ENCODE measurements at regions not wholly inside any gene's neighbourhood (a gene's known extent, or its start where the extent isn't known, plus 50 kb on each side); places are given as distances from the start of the nearest gene placed in this dataset.

DNA sequence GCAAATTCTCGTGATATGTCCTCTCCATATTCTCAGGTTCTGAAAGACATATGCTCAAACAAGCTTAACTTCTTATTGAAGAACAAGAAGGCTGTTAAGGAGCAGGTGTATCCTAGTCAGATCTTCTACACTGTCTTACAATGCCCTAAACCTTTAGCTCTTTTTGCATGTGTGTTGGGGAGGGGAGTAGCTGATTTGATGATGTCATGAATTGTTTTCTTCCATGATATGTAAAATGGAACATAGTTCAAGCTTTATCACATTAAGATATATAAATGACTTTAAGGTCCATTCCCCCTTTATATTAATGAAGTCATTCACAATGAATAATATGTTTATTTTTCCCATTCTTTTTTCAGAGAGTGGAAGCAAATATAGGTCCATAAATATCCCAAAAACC is 332.5 kb upstream of the FAM241A start:
- no peaks in the 10 kb centered on the region for H3K4me1 Mint-ChIP-seq
- H3K4me3 Mint-ChIP-seq = no peak overlapping the region
- ATAC-seq (ENCODE audit: low read depth in 2 of 2) (no peak), DNase-seq (no peak)
- no peaks in the 10 kb centered on the region for H3K36me3 Mint-ChIP-seq
- H3K27ac Mint-ChIP-seq = no peak overlapping the region
- peaks cover 0 to 10% (median 7%) of the 10 kb centered on the region in 3 donors for H3K27me3 Mint-ChIP-seq
- peaks cover 0 to 11% (median 4%) of the 10 kb centered on the region in 7 donors for H3K9me3 Mint-ChIP-seq

DNA sequence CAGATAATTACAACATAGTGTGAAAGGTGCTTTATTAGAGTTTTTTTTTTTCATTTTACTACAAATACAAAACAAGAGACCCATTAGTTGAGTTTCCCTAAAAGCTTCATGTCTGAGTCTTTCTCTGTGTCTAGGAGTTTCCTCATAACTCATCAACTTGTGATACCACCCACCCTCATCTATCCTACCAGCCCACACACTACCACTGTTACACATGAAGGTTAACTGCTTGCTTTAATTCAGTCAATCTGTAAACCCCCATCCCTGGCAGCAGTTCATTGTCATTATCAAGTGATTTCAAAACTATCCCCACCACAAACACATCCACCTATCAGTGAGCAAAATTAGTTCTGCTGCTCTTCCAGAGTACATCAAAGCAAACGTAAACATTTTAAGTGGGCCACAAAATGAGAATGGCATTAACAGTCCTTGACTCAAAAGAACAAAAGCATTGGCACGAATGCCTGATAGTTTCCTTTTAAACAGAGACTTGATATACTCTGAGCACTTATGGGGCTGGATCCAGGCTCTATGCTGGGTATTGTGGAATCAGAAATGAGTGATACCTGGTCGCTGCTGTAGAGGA is 331.6 kb upstream of the FAM241A start:
- Mint-ChIP-seq H3K27ac (peak overlapping the region in 1 of 6 donors; percentile 5), H3K36me3 (no peaks in the 10 kb centered on the region), H3K27me3 (peaks cover 0 to 3% (median 3%) of the 10 kb centered on the region in 3 donors), H3K4me3 (no peak overlapping the region), H3K4me1 (no peaks in the 10 kb centered on the region), H3K9me3 (peaks cover 0 to 11% (median 6%) of the 10 kb centered on the region in 7 donors)
- ATAC-seq (ENCODE audit: low read depth in 2 of 2) (no peak), DNase-seq (no peak)

DNA sequence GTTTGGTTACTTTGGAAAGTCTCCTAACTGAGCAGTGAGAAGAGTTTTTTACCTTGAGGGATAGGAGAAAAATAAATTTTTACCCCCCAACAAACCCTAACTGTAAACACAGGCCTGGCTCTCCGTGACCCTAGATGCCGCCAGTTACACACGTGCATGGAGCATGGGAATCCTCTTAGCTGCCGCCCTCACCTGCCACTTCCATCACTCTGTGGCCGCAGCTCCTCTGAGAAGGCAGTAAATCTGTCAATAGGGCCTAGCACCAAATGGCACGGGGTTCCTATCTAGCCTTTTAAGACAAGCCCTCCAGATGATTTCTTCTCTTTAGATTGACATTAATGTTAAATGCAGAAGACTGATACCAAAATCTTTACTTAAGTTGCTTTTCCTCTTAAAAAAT is 330.3 kb upstream of the FAM241A start:
- DNase-seq (no peak), ATAC-seq (ENCODE audit: low read depth in 2 of 2) (no peak)
- no peak overlapping the region for H3K4me3 Mint-ChIP-seq
- H3K36me3 Mint-ChIP-seq = no peaks in the 10 kb centered on the region
- H3K4me1 Mint-ChIP-seq = no peaks in the 10 kb centered on the region
- H3K9me3 Mint-ChIP-seq = peaks cover 3 to 18% (median 6%) of the 10 kb centered on the region in 7 donors
- no peaks in the 10 kb centered on the region for H3K27me3 Mint-ChIP-seq
- no peak overlapping the region for H3K27ac Mint-ChIP-seq

DNA sequence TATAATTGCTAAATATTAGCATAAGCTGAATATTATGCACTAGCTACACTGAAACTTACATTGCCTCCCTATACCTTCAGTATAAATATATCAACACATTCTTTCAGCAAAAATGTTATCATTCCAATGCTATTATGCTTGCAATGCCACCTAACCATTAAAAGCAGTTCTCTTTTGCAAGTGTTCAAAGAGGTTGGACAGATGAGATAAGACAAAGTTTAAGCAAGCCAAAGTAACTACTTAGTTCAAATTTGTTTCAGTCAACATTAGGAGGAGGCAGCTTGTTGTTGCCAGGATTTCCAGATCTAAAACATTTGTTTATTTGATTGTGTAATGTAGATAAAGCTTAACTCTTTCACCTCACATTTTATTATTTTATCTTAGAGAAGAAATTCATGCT is 323.9 kb upstream of the FAM241A start:
- H3K4me1 Mint-ChIP-seq = no peaks in the 10 kb centered on the region
- no peak overlapping the region for H3K27ac Mint-ChIP-seq
- H3K9me3 Mint-ChIP-seq = peaks cover 3 to 25% (median 5%) of the 10 kb centered on the region in 7 donors
- DNase-seq = no peak
- no peak for ATAC-seq (ENCODE audit: low read depth in 2 of 2)
- no peaks in the 10 kb centered on the region for H3K36me3 Mint-ChIP-seq
- H3K4me3 Mint-ChIP-seq = no peak overlapping the region
- no peaks in the 10 kb centered on the region for H3K27me3 Mint-ChIP-seq

DNA sequence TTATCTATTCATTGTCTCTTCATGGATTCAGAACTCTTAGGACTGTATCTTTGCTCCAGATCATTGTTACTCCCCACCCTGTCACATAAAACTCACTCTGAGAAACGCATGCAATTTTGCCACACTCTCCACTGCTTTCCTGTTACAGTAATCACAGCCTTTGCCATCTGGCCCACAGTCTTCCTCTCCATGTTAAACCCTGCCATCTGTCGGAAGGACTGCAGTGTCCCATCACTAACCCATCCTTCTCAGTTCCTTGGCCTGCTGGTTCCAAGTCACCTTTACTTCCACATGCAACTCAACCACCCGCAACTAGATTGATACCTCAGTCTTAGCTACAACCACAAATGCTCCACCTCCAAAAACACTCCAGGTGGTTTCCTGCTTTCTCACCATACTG is 308.7 kb upstream of the FAM241A start:
- peaks cover 0 to 8% (median 4%) of the 10 kb centered on the region in 3 donors for H3K27me3 Mint-ChIP-seq
- no peak overlapping the region for H3K27ac Mint-ChIP-seq
- ATAC-seq (ENCODE audit: low read depth in 2 of 2) = no peak
- no peaks in the 10 kb centered on the region for H3K36me3 Mint-ChIP-seq
- H3K9me3 Mint-ChIP-seq = peaks cover 0 to 4% (median 0%) of the 10 kb centered on the region in 7 donors
- H3K4me3 Mint-ChIP-seq = no peak overlapping the region
- H3K4me1 Mint-ChIP-seq = no peaks in the 10 kb centered on the region
- DNase-seq = no peak

DNA sequence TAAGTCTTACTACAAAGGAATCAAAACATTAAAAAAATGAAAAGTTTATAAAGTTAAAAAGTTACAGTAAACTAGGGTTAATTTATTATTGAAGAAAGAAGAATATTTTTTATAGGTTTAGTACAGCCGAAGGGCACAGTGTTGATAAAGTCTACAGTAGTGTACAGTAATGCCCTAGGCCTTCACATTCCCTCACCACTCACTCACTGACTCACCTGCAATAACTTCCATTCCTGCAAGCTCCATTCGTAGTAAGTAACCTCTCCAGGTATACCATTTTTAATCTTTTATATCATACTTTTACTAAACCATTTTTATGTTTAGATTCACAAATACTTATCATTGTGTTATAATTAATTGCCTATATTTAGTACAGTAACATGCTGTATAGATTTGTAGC is 307.5 kb upstream of the FAM241A start:
- peaks cover 0 to 8% (median 1%) of the 10 kb centered on the region in 3 donors for H3K27me3 Mint-ChIP-seq
- H3K9me3 Mint-ChIP-seq = peaks cover 0 to 4% (median 0%) of the 10 kb centered on the region in 7 donors
- ATAC-seq (ENCODE audit: low read depth in 2 of 2) (no peak), DNase-seq (no peak)
- no peak overlapping the region for H3K27ac Mint-ChIP-seq
- no peaks in the 10 kb centered on the region for H3K36me3 Mint-ChIP-seq
- no peaks in the 10 kb centered on the region for H3K4me1 Mint-ChIP-seq
- H3K4me3 Mint-ChIP-seq = no peak overlapping the region

DNA sequence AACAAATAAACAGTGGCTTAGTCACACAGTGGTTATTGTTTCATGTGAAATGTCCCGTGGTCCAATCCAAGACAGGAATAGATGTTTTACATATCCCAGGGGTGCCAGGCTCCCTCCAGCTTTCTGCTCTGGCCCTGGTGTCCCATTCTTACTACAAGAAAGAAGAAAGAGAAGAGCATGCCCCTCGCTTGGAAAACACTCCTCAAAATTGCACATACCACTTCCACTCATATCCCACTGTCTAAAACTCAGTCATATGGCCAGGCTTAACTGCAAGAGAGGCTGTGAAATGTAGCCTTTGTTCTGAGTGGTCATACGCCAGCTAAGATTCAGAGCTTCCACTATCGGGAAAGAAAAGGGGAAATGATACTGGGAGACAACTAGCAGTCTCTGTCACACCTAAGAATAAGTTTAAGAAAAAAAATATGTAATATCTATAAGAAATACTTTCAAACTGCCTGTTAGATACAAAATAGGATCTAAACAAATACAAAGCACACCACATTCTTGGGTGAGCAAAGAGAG is 306.8 kb upstream of the FAM241A start:
- no peaks in the 10 kb centered on the region for H3K36me3 Mint-ChIP-seq

DNA sequence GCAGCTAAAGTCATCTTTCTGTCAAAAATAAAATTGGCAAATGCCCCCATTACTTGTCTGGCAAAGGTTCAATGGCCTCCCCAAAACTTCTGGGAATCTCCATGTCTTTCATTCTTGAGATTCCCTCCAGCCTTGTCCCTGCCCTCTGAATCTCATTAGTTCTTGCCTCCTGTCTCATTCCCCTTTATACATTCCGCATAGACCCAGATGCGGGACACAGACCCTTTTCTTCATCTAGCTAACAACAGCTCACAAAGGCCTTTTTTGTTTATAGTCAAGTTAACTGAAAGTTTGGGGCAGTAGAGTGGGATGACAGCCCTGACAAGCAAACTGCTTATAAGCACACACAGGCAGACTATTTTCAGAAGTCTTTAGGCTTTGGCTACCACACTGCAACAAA is 306.1 kb upstream of the FAM241A start:
- DNase-seq (no peak), ATAC-seq (ENCODE audit: low read depth in 2 of 2) (no peak)
- Mint-ChIP-seq H3K9me3 (peaks cover 0 to 5% (median 0%) of the 10 kb centered on the region in 7 donors), H3K27ac (no peak overlapping the region), H3K4me3 (no peak overlapping the region), H3K27me3 (peaks cover 0 to 8% (median 0%) of the 10 kb centered on the region in 3 donors), H3K4me1 (no peaks in the 10 kb centered on the region), H3K36me3 (no peaks in the 10 kb centered on the region)

More for the DNA sequence above, 306.8 kb upstream of the FAM241A start:
- no peak overlapping the region for H3K4me3 Mint-ChIP-seq
- ATAC-seq (ENCODE audit: low read depth in 2 of 2) (no peak), DNase-seq (no peak)
- no peak overlapping the region for H3K27ac Mint-ChIP-seq
- no peaks in the 10 kb centered on the region for H3K4me1 Mint-ChIP-seq
- peaks cover 0 to 8% (median 0%) of the 10 kb centered on the region in 3 donors for H3K27me3 Mint-ChIP-seq
- peaks cover 0 to 7% (median 0%) of the 10 kb centered on the region in 7 donors for H3K9me3 Mint-ChIP-seq

DNA sequence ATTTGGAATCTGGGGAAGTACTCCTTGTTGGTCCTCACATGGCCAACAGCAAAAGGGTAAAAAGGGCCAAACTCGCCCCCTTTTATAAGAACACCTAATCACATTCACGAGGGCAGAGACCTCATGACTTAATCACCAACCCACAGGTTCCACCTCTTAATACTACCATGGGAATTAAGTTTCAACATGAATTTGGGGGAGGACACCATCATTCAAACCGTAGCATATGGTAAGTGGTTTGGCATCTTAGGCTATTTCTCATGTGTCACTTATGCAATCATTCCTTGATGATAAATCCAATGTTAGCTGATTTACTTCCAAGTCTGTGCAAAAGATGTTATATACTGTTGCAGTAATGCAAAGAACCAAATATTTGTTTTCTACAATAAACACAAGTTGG is 302.9 kb upstream of the FAM241A start:
- Mint-ChIP-seq H3K4me3 (no peak overlapping the region), H3K9me3 (peaks cover 0 to 7% (median 3%) of the 10 kb centered on the region in 7 donors), H3K27me3 (peaks cover 0 to 8% (median 0%) of the 10 kb centered on the region in 3 donors), H3K36me3 (no peaks in the 10 kb centered on the region), H3K27ac (no peak overlapping the region), H3K4me1 (no peaks in the 10 kb centered on the region)
- ATAC-seq (ENCODE audit: low read depth in 2 of 2) = no peak
- no peak for DNase-seq

DNA sequence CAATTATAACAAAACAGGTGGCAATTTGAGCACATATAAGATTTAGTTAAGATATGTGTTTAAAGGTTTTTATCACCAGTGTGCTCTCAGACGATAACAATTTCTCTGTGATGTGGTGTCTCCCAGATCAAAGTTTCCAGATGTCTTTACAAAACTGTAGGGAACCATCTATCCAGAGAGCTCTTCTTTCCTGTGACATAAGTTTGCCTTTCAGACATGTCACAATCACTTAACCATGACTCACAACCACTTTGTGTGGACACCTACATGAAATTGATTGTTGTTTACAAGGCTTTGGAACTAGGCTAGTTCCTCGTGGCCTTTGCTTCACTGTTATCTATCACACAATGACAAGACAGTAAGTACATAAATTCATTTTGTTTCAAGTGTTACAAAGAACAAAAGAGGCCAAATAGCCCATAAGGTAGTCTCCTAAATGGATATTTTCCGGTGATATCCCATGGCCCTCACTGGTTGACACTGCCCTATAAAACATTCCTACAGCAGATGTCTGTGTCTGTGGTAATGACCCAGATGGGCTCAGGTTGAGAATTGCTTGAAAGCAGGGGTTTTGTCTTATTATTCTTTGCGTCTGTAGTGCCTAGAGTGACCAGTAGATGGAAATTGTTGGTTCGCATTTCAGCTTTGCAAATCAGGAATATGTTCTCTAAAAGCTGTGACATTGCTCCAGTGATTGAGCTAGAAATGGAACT is 297.8 kb upstream of the FAM241A start:
- no peak for ATAC-seq (ENCODE audit: low read depth in 2 of 2)
- peaks cover 0 to 6% (median 0%) of the 10 kb centered on the region in 3 donors for H3K27me3 Mint-ChIP-seq
- H3K9me3 Mint-ChIP-seq = peaks cover 0 to 5% (median 3%) of the 10 kb centered on the region in 7 donors
- no peak overlapping the region for H3K4me3 Mint-ChIP-seq
- H3K4me1 Mint-ChIP-seq = no peaks in the 10 kb centered on the region
- H3K27ac Mint-ChIP-seq = no peak overlapping the region
- no peaks in the 10 kb centered on the region for H3K36me3 Mint-ChIP-seq
- no peak for DNase-seq

DNA sequence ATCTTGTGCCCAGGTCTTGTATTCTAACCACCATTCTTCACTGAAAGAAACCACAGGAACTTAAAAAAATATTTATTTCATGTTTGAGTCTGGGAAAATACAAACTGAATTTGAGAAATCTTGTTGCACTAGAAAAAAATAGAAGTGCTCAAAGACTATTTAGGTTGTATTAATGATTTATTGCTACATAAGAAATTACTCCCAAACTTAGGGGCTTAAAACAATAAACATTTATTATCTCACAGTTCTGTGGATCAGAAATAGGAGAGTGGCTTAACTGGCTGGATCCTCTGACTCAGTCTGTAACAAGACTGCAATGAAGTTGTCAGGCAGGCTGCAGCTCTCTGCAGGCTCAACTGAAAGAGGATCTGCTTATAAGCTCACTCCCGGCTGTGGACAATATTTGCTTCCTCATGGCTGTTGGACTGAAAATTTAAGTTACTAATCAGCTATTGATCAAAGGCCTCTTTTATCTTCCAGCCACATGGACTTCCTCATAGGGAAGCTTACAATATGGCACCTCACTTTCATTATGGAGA is 295.4 kb upstream of the FAM241A start:
- Mint-ChIP-seq H3K27ac (no peak overlapping the region), H3K36me3 (no peaks in the 10 kb centered on the region), H3K27me3 (peaks cover 0 to 6% (median 0%) of the 10 kb centered on the region in 3 donors), H3K4me3 (no peak overlapping the region), H3K9me3 (peaks cover 0 to 5% (median 3%) of the 10 kb centered on the region in 7 donors), H3K4me1 (no peaks in the 10 kb centered on the region)
- ATAC-seq (ENCODE audit: low read depth in 2 of 2) (no peak), DNase-seq (no peak)

DNA sequence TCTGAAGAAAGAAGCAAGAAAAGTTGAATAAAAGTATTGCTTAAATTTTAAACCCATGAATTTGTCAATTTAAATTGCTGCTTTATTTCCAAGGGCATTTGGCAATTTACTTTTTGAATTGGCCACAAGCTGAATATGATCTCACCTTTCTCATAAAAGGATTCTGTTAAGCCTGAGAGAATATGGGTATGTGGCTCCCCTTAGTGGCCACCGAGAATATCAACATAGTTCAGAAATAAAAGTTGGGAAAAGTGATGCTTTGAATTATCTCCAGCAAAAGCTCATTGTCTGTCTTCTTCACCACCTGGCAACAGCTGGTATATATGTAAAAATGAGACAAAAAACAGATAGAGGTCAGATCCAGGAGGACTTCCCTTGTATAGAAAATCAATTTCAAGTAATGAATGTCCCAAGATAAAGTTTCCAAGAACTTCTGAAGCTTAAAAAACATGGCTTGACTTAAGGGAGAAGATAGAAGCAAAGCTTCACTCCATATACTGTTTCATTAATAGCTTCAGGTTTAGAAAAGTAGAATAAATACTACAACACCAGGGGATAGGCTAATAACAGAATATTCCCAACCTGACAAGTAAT is 290.7 kb upstream of the FAM241A start:
- ATAC-seq (ENCODE audit: low read depth in 2 of 2) (no peak), DNase-seq (no peak)
- H3K9me3 Mint-ChIP-seq = peaks cover 0 to 3% (median 0%) of the 10 kb centered on the region in 7 donors
- no peak overlapping the region for H3K27ac Mint-ChIP-seq
- H3K4me3 Mint-ChIP-seq = no peak overlapping the region
- H3K27me3 Mint-ChIP-seq = peaks cover 0 to 6% (median 0%) of the 10 kb centered on the region in 3 donors
- no peaks in the 10 kb centered on the region for H3K36me3 Mint-ChIP-seq
- no peaks in the 10 kb centered on the region for H3K4me1 Mint-ChIP-seq

DNA sequence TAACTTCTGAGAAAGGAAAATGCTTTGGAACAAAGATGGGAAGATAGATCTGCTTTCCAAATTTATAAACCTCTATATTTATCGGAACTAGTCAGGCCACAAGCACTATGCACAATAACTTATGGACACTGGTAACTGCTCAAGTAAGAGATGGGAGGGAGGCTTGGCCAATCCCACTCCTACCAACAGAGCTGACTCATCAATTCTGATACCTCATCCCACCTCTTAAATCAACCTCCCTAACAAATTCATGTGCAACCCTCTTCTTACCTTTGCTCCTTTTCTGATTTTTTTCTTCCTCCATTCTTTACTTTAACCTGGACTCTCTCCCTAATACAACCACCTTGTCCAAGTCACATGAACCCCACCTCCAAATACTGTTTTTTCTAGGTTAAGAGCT is 289.9 kb upstream of the FAM241A start:
- Mint-ChIP-seq H3K4me1 (no peaks in the 10 kb centered on the region), H3K27me3 (peaks cover 0 to 6% (median 0%) of the 10 kb centered on the region in 3 donors), H3K4me3 (no peak overlapping the region), H3K27ac (no peak overlapping the region), H3K9me3 (no peaks in the 10 kb centered on the region), H3K36me3 (no peaks in the 10 kb centered on the region)
- no peak for DNase-seq
- ATAC-seq (ENCODE audit: low read depth in 2 of 2) = no peak

Measured in naive B cell (primary cell).